ENCODE measurements at regions not wholly inside any gene's neighbourhood (a gene's known extent, or its start where the extent isn't known, plus 50 kb on each side); places are given as distances from the start of the nearest gene placed in this dataset.

GRCh38 chr13:22496803-22497508, 683.8 kb upstream of the SGCG start:
- in situ Hi-C loops (cut with MboI; ENCODE audit: low pct_unique_long_range_greater_than_20kb, low sequenced_read_pairs, unreplicated experiment) = no loop called here
- no peak for TF ChIP-seq CTCF (IDR thresholded peaks at IDR 0.05; ENCODE audit: extremely low read depth, insufficient read depth, missing control alignments)
- DNase-seq (ENCODE audit: low spot score) = no peak

- DNase-seq (ENCODE audit: low spot score) = no peak
- in situ Hi-C loops (cut with MboI; ENCODE audit: low pct_unique_long_range_greater_than_20kb, low sequenced_read_pairs, unreplicated experiment) = no loop called here
- no peak for TF ChIP-seq CTCF (IDR thresholded peaks at IDR 0.05; ENCODE audit: extremely low read depth, insufficient read depth, missing control alignments)
Observed at GRCh38 chr13:22497991-22498780, 682.6 kb upstream of the SGCG start.

- in situ Hi-C loops (cut with MboI; ENCODE audit: low pct_unique_long_range_greater_than_20kb, low sequenced_read_pairs, unreplicated experiment) = no loop called here
- no peak for TF ChIP-seq CTCF (IDR thresholded peaks at IDR 0.05; ENCODE audit: extremely low read depth, insufficient read depth, missing control alignments)
- DNase-seq (ENCODE audit: low spot score) = no peak
Observed at GRCh38 chr13:22499919-22500318, 680.9 kb upstream of the SGCG start.

- TF ChIP-seq CTCF (IDR thresholded peaks at IDR 0.05; ENCODE audit: extremely low read depth, insufficient read depth, missing control alignments) = no peak
- no peak for DNase-seq (ENCODE audit: low spot score)
- in situ Hi-C loops (cut with MboI; ENCODE audit: low pct_unique_long_range_greater_than_20kb, low sequenced_read_pairs, unreplicated experiment) = no loop called here
Observed at GRCh38 chr13:22505489-22505888, 675.3 kb upstream of the SGCG start.

- TF ChIP-seq CTCF (IDR thresholded peaks at IDR 0.05; ENCODE audit: extremely low read depth, insufficient read depth, missing control alignments) = no peak
- in situ Hi-C loops (cut with MboI; ENCODE audit: low pct_unique_long_range_greater_than_20kb, low sequenced_read_pairs, unreplicated experiment) = no loop called here
- no peak for DNase-seq (ENCODE audit: low spot score)
Observed at GRCh38 chr13:22506096-22506691, 674.6 kb upstream of the SGCG start.

- in situ Hi-C loops (cut with MboI; ENCODE audit: low pct_unique_long_range_greater_than_20kb, low sequenced_read_pairs, unreplicated experiment) = no loop called here
- TF ChIP-seq CTCF (IDR thresholded peaks at IDR 0.05; ENCODE audit: extremely low read depth, insufficient read depth, missing control alignments) = no peak
- no peak for DNase-seq (ENCODE audit: low spot score)
Observed at GRCh38 chr13:22517544-22517943, 663.2 kb upstream of the SGCG start.

All from GM13977 (cell line).